ENCODE measurements at regions not wholly inside any gene's neighbourhood (a gene's known extent, or its start where the extent isn't known, plus 50 kb on each side); places are given as distances from the start of the nearest gene placed in this dataset.

GRCh38 chr13:44758630-44759383 is 182.7 kb upstream of the TSC22D1 start:
- TSS peak; percentile 56 for BruUV-seq (replicated peaks)
- Histone ChIP-seq H3K36me3 (ENCODE audit: control insufficient read depth in 2 of 2, extremely low read depth in 1 of 2, insufficient read depth in 2 of 2, low read length in 2 of 2) (no peaks in the 10 kb centered on the region), H2AFZ (ENCODE audit: low read depth, low read length) (peak overlapping the region; percentile 68), H3K27ac (ENCODE audit: insufficient read depth, low read depth, low read length) (peak overlapping the region; percentile 85), H3K27me3 (ENCODE audit: control insufficient read depth in 2 of 2, insufficient read depth in 2 of 2, low read length in 2 of 2) (no peaks in the 10 kb centered on the region), H3K4me1 (ENCODE audit: control insufficient read depth, extremely low read depth, insufficient read depth, low read length) (peaks cover 53% of the 10 kb centered on the region), H4K20me1 (replicated peaks; ENCODE audit: control insufficient read depth, extremely low read depth, insufficient read depth, low read length) (no peaks in the 10 kb centered on the region), H3K9ac (replicated peaks; ENCODE audit: extremely low read depth, insufficient read depth, low read length) (peak overlapping the region; percentile 64), H3K9me1 (replicated peaks; ENCODE audit: control insufficient read depth, extremely low read depth, insufficient read depth, low read length) (no peaks in the 10 kb centered on the region), H3K9me3 (replicated peaks; ENCODE audit: control insufficient read depth, insufficient read depth, low read length) (no peaks in the 10 kb centered on the region), H3K4me3 (replicated peaks in 1 of 3; ENCODE audit: insufficient read depth in 1 of 3, low read depth in 1 of 3, low read length in 3 of 3) (no peak overlapping the region), H3K79me2 (ENCODE audit: control insufficient read depth, insufficient read depth, low read length) (no peaks in the 10 kb centered on the region), H3K4me2 (ENCODE audit: insufficient read depth, low read length) (peak overlapping the region; percentile 60)
- dilution Hi-C loops (cut with MboI; ENCODE audit: extremely low pct_ligation_motif_present, low sequenced_read_pairs) (no loop called here), intact Hi-C loops (cut with micrococcal nuclease) (loop anchor here (2.0 to 5.0 kb wide), 10 partner anchors 44 to 397 kb away; partner anchors contain the start of gene TSC22D1)
- DNase-seq (ENCODE audit: low read depth, low spot score) (peak; percentile 85), FAIRE-seq (peak; percentile 97)
- TF ChIP-seq JUN (IDR thresholded peaks at IDR 0.05; ENCODE audit: borderline replicate concordance, insufficient read depth, insufficient read length, low read depth) (peak; percentile 67), POLR2AphosphoS5 (IDR thresholded peaks at IDR 0.05; ENCODE audit: insufficient read depth, low read depth, low read length) (peak; percentile 57), FOS (IDR thresholded peaks at IDR 0.05; ENCODE audit: borderline replicate concordance, insufficient read depth, low read length) (peak; percentile 88), EZH2 (IDR thresholded peaks at IDR 0.05; ENCODE audit: borderline replicate concordance, low read depth, low read length, severe bottlenecking) (no peak)
- CTCF ChIA-PET: no interaction called here
- POLR2A ChIA-PET: no interaction called here

GRCh38 chr13:44757671-44758070 is 181.5 kb upstream of the TSC22D1 start:
- H3K9me1 ChIP-seq (replicated peaks; ENCODE audit: control insufficient read depth, extremely low read depth, insufficient read depth, low read length): no peaks in the 10 kb centered on the region
- no peaks in the 10 kb centered on the region for H3K9me3 ChIP-seq (replicated peaks; ENCODE audit: control insufficient read depth, insufficient read depth, low read length)
- TF ChIP-seq POLR2AphosphoS5 (IDR thresholded peaks at IDR 0.05; ENCODE audit: insufficient read depth, low read depth, low read length) (no peak), POLR2A (IDR thresholded peaks at IDR 0.05; ENCODE audit: low read depth, low read length) (no peak), FOS (IDR thresholded peaks at IDR 0.05; ENCODE audit: borderline replicate concordance, insufficient read depth, low read length) (no peak), GATA2 (IDR thresholded peaks at IDR 0.05; ENCODE audit: insufficient read depth, insufficient read length, low read depth, low read length) (no peak), JUN (IDR thresholded peaks at IDR 0.05; ENCODE audit: borderline replicate concordance, insufficient read depth, insufficient read length, low read depth) (no peak), MYC (IDR thresholded peaks at IDR 0.05; ENCODE audit: low read depth, low read length) (no peak), EZH2 (IDR thresholded peaks at IDR 0.05; ENCODE audit: borderline replicate concordance, low read depth, low read length, severe bottlenecking) (no peak)
- TF ChIP-seq, protein P1, sequence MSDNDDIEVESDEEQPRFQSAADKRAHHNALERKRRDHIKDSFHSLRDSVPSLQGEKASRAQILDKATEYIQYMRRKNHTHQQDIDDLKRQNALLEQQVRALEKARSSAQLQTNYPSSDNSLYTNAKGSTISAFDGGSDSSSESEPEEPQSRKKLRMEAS (IDR thresholded peaks at IDR 0.05; ENCODE audit: insufficient read depth, insufficient read length): no peak
- TF ChIP-seq, protein P2, sequence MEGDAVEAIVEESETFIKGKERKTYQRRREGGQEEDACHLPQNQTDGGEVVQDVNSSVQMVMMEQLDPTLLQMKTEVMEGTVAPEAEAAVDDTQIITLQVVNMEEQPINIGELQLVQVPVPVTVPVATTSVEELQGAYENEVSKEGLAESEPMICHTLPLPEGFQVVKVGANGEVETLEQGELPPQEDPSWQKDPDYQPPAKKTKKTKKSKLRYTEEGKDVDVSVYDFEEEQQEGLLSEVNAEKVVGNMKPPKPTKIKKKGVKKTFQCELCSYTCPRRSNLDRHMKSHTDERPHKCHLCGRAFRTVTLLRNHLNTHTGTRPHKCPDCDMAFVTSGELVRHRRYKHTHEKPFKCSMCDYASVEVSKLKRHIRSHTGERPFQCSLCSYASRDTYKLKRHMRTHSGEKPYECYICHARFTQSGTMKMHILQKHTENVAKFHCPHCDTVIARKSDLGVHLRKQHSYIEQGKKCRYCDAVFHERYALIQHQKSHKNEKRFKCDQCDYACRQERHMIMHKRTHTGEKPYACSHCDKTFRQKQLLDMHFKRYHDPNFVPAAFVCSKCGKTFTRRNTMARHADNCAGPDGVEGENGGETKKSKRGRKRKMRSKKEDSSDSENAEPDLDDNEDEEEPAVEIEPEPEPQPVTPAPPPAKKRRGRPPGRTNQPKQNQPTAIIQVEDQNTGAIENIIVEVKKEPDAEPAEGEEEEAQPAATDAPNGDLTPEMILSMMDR (IDR thresholded peaks at IDR 0.05; ENCODE audit: extremely low read depth in 1 of 2, insufficient read depth in 1 of 2, low read depth in 1 of 2, low read length in 2 of 2): no peak
- H3K9ac ChIP-seq (replicated peaks; ENCODE audit: extremely low read depth, insufficient read depth, low read length): no peak overlapping the region
- H4K20me1 ChIP-seq (replicated peaks; ENCODE audit: control insufficient read depth, extremely low read depth, insufficient read depth, low read length): no peaks in the 10 kb centered on the region
- no peaks in the 10 kb centered on the region for H3K36me3 ChIP-seq (ENCODE audit: control insufficient read depth in 2 of 2, extremely low read depth in 1 of 2, insufficient read depth in 2 of 2, low read length in 2 of 2)
- intact Hi-C loops (cut with micrococcal nuclease): loop anchor here (2.0 to 5.0 kb wide), 10 partner anchors 45 to 395 kb away; partner anchors contain the start of gene TSC22D1
- H3K4me3 ChIP-seq (replicated peaks in 1 of 3; ENCODE audit: insufficient read depth in 1 of 3, low read depth in 1 of 3, low read length in 3 of 3): no peak overlapping the region
- peaks cover 46% of the 10 kb centered on the region for H3K4me1 ChIP-seq (ENCODE audit: control insufficient read depth, extremely low read depth, insufficient read depth, low read length)
- no peaks in the 10 kb centered on the region for H3K27me3 ChIP-seq (ENCODE audit: control insufficient read depth in 2 of 2, insufficient read depth in 2 of 2, low read length in 2 of 2)
- ChIA-PET POLR2A (no interaction called here), CTCF (no interaction called here)
- no peak for DNase-seq (ENCODE audit: low read depth, low spot score)
- peak overlapping the region; percentile 85 for H3K27ac ChIP-seq (ENCODE audit: insufficient read depth, low read depth, low read length)
- H3K4me2 ChIP-seq (ENCODE audit: insufficient read depth, low read length): peak overlapping the region; percentile 60
- no peaks in the 10 kb centered on the region for H3K79me2 ChIP-seq (ENCODE audit: control insufficient read depth, insufficient read depth, low read length)
- BruUV-seq (replicated peaks): no TSS peak
- FAIRE-seq: no peak
- H2AFZ ChIP-seq (ENCODE audit: low read depth, low read length): no peak overlapping the region
- dilution Hi-C loops (cut with MboI; ENCODE audit: extremely low pct_ligation_motif_present, low sequenced_read_pairs): no loop called here
